Suprapubic skin (tissue), 4 donors: ENCODE measurements at regions not wholly inside any gene's neighbourhood (a gene's known extent, or its start where the extent isn't known, plus 50 kb on each side); places are given as distances from the start of the nearest gene placed in this dataset.
"Not testable (repeated sequence)": the region's sequence is repeated elsewhere in the genome, so short reads cannot be mapped to it uniquely, and the experiment has no call there.

ENCODE experiments used
- DNase-seq, 2 donors: peaks; one replicate each; pipeline ENCODE4 v3.0.0-alpha.2; 2019; ENCODE audit warnings: low spot score in 2 of 2
- H3K27ac ChIP-seq: fragments of 200-600 bp; sonication (generic); one replicate; pipeline ENCODE4 v1.5.1; 2019
- H3K27me3 ChIP-seq: fragments of 200-600 bp; sonication (generic); one replicate; pipeline ENCODE4 v1.5.1; 2019
- H3K36me3 ChIP-seq: fragments of 200-600 bp; sonication (generic); one replicate; pipeline ENCODE4 v1.5.1; 2019
- H3K4me1 ChIP-seq: fragments of 200-600 bp; sonication (generic); one replicate; pipeline ENCODE4 v1.5.1; 2019
- H3K4me3 ChIP-seq: fragments of 200-600 bp; sonication (generic); one replicate; pipeline ENCODE4 v1.5.1; 2019; ENCODE audit warnings: mild to moderate bottlenecking
- H3K9me3 ChIP-seq: fragments of 200-600 bp; sonication (generic); one replicate; pipeline ENCODE4 v1.5.1; 2019
- EP300 ChIP-seq: sonication (generic); formaldehyde crosslinking; IDR thresholded peaks from one replicate; pipeline ENCODE4 v1.6.1; 2017; ENCODE audit warnings: antibody characterized with exemption
- POLR2A ChIP-seq, 2 donors: fragments of 450-650 bp; IDR thresholded peaks; one replicate each; pipeline ENCODE4 v1.6.1; 2017; ENCODE audit warnings: antibody characterized with exemption in 2 of 2, mild to moderate bottlenecking in 2 of 2, moderate library complexity in 2 of 2
- POLR2AphosphoS5 ChIP-seq, 3 donors: sonication (generic); formaldehyde crosslinking; IDR thresholded peaks; one replicate each; pipeline ENCODE4 v1.6.1; 2017; ENCODE audit warnings: antibody characterized with exemption in 3 of 3
- WGBS: methylation state at CpG from one replicate; pipeline ENCODE4 v1.1.5; 2018; 5-methylcytosine and 5-hydroxymethylcytosine counted together
- TF ChIP-seq, protein P1 (sequence below), 2 donors: fragments of 200-600 bp in 1 of 2; fragments of 450-650 bp in 1 of 2; sonication (generic) in 1 of 2; IDR thresholded peaks; one replicate each; pipeline ENCODE4 v1.5.1; 2016 to 2019; ENCODE audit warnings: antibody characterized with exemption in 2 of 2, mild to moderate bottlenecking in 1 of 2, moderate library complexity in 1 of 2

GRCh38 chr5:143629871-143630659 is 181.9 kb upstream of the HMHB1 start:
- Histone ChIP-seq H3K36me3 (no peaks in the 10 kb centered on the region), H3K27ac (no peak overlapping the region), H3K4me3 (no peak overlapping the region), H3K27me3 (no peaks in the 10 kb centered on the region), H3K9me3 (no peaks in the 10 kb centered on the region), H3K4me1 (peaks cover 4% of the 10 kb centered on the region)
- DNase-seq, result no peak
- WGBS, result 85% methylated on average over 9 of the region's 9 CpGs
- TF ChIP-seq POLR2A (IDR thresholded peaks at IDR 0.05) (no peak), EP300 (no peak), POLR2AphosphoS5 (IDR thresholded peaks at IDR 0.05) (no peak)
- TF ChIP-seq, protein P1, sequence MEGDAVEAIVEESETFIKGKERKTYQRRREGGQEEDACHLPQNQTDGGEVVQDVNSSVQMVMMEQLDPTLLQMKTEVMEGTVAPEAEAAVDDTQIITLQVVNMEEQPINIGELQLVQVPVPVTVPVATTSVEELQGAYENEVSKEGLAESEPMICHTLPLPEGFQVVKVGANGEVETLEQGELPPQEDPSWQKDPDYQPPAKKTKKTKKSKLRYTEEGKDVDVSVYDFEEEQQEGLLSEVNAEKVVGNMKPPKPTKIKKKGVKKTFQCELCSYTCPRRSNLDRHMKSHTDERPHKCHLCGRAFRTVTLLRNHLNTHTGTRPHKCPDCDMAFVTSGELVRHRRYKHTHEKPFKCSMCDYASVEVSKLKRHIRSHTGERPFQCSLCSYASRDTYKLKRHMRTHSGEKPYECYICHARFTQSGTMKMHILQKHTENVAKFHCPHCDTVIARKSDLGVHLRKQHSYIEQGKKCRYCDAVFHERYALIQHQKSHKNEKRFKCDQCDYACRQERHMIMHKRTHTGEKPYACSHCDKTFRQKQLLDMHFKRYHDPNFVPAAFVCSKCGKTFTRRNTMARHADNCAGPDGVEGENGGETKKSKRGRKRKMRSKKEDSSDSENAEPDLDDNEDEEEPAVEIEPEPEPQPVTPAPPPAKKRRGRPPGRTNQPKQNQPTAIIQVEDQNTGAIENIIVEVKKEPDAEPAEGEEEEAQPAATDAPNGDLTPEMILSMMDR (IDR thresholded peaks at IDR 0.05), result no peak

DNA sequence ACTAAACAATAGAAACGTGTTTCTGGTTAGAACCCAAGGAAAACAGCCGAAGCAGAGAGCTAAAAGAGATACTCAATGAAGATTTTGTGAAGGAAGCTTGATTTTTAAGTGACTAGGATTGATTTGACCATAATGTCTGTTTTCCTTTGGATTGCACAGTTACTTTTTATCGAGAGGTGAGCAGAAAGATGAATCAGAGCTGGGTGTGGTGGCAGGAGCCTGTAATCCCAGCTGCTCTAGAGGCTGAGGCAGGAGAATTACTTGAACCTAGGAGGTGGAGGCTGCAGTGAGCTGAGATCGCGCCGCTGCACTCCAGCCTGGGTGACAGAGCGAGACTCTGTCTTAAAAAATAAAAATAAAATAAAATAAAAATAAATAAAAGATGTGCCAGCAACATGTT is 186.9 kb upstream of the HMHB1 start:
- not testable (repeated sequence) for H3K36me3 ChIP-seq, H3K27ac ChIP-seq, H3K9me3 ChIP-seq, H3K27me3 ChIP-seq, H3K4me1 ChIP-seq, H3K4me3 ChIP-seq, DNase-seq
- 74% methylated on average over 7 of the region's 7 CpGs for WGBS

GRCh38 chr5:143624465-143624864 is 187.5 kb upstream of the HMHB1 start:
- TF ChIP-seq, protein P1 (IDR thresholded peaks at IDR 0.05), result no peak
- no peak for TF ChIP-seq POLR2AphosphoS5 (IDR thresholded peaks at IDR 0.05)
- TF ChIP-seq POLR2A (IDR thresholded peaks at IDR 0.05), result no peak
- no peak for TF ChIP-seq EP300
- DNase-seq, result no peak
- no peak overlapping the region for H3K27ac ChIP-seq
- no peaks in the 10 kb centered on the region for H3K27me3 ChIP-seq
- 80% methylated on average over 4 of the region's 4 CpGs for WGBS
- no peaks in the 10 kb centered on the region for H3K4me1 ChIP-seq
- H3K4me3 ChIP-seq, result no peak overlapping the region
- no peaks in the 10 kb centered on the region for H3K36me3 ChIP-seq
- H3K9me3 ChIP-seq, result no peaks in the 10 kb centered on the region

DNA sequence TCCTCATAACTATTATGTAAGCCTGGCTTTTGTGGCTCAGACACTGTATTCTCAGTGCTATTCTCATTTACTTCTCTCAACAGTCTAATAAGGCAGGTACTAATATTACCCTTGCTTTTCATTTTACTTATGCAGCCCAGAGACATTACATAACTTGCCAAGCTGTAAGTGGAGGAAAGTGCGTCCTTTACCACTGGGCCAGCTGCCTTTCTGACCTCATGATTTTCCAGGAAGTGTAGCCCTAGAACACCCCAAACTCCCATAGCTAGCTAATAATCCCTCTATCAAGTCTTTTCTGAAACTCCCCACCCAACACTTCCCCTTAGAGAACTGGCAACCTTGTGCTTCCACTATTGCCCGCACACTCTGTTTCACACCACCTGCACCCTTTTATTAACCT is 192.9 kb upstream of the HMHB1 start:
- TF ChIP-seq POLR2AphosphoS5 (IDR thresholded peaks at IDR 0.05) (no peak), EP300 (no peak)
- H3K9me3 ChIP-seq, result no peaks in the 10 kb centered on the region
- no peak for DNase-seq

DNA sequence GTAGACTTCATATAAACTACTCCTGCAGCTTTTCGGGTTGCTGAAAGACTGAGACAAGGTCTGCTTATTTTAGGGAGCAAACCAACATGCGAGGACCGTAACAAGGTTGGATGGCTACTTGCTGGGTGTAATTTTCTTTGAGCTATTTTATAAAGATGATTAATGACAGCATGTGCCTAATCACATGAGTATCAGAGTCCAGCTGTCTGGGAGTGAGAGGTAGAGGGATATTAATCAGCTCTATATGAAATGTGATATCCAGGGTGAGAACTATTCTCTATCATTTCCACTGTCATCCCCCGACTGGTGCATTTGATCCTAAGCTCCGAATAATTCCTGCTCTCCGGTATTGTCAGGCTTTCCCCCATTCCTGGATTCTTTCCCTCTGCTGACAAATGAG is 193.8 kb upstream of the HMHB1 start:
- TF ChIP-seq POLR2A (IDR thresholded peaks at IDR 0.05) (no peak), POLR2AphosphoS5 (IDR thresholded peaks at IDR 0.05) (no peak)
- TF ChIP-seq, protein P1 (IDR thresholded peaks at IDR 0.05), result no peak
- H3K4me1 ChIP-seq, result no peaks in the 10 kb centered on the region
- WGBS, result 90% methylated on average over 6 of the region's 6 CpGs

More for the DNA sequence above, 192.9 kb upstream of the HMHB1 start:
- 95% methylated on average over 2 of the region's 2 CpGs for WGBS
- H3K4me3 ChIP-seq, result no peak overlapping the region
- no peak overlapping the region for H3K27ac ChIP-seq
- no peaks in the 10 kb centered on the region for H3K4me1 ChIP-seq
- no peaks in the 10 kb centered on the region for H3K27me3 ChIP-seq
- H3K36me3 ChIP-seq, result no peaks in the 10 kb centered on the region

GRCh38 chr5:143614831-143615230 is 197.1 kb upstream of the HMHB1 start:
- H3K27me3 ChIP-seq, result no peaks in the 10 kb centered on the region
- 92% methylated on average over 4 of the region's 4 CpGs for WGBS
- H3K36me3 ChIP-seq, result no peaks in the 10 kb centered on the region

More for the DNA sequence above, 193.8 kb upstream of the HMHB1 start:
- no peaks in the 10 kb centered on the region for H3K9me3 ChIP-seq
- no peak for DNase-seq
- H3K27ac ChIP-seq, result no peak overlapping the region
- no peaks in the 10 kb centered on the region for H3K27me3 ChIP-seq
- H3K4me3 ChIP-seq, result no peak overlapping the region
- H3K36me3 ChIP-seq, result no peaks in the 10 kb centered on the region

More at GRCh38 chr5:143614831-143615230, 197.1 kb upstream of the HMHB1 start:
- no peak overlapping the region for H3K27ac ChIP-seq
- H3K4me3 ChIP-seq, result no peak overlapping the region
- TF ChIP-seq POLR2A (IDR thresholded peaks at IDR 0.05), result no peak
- TF ChIP-seq EP300, result no peak
- TF ChIP-seq POLR2AphosphoS5 (IDR thresholded peaks at IDR 0.05), result no peak
- TF ChIP-seq, protein P1 (IDR thresholded peaks at IDR 0.05), result no peak
- no peak for DNase-seq
- H3K9me3 ChIP-seq, result no peaks in the 10 kb centered on the region
- H3K4me1 ChIP-seq, result no peaks in the 10 kb centered on the region
